H1 (cell line): ENCODE measurements at regions not wholly inside any gene's neighbourhood (a gene's known extent, or its start where the extent isn't known, plus 50 kb on each side); places are given as distances from the start of the nearest gene placed in this dataset.

Source experiments
- CTCF ChIA-PET: fragments of 300-600 bp; sonication (Branson Sonifier 250); formaldehyde crosslinking; loops from one replicate; lab custom pipeline; 2021; ENCODE audit not compliant: partially characterized antibody; lab: Charles Lee
- POLR2A ChIA-PET: fragments of 300-600 bp; sonication (Branson Sonifier 250); formaldehyde crosslinking; loops from one replicate; lab custom pipeline; 2021; ENCODE audit warnings: inconsistent platforms; ENCODE audit not compliant: partially characterized antibody; lab: Charles Lee
- DNase-seq, 2 experiments: peaks; one replicate each; pipeline versions ENCODE4 v3.0.0 to v3.0.0-alpha.2; 2010 to 2022; ENCODE audit warnings: low spot score in 2 of 2, low read depth in 1 of 2, mixed read lengths in 1 of 2
- FAIRE-seq: peaks from 2 replicates; lab custom pipeline; 2011; peaks lifted over from hg19 to GRCh38; lab: Jason Lieb, UNC
- H2AFZ ChIP-seq: 2 replicates; pipeline ENCODE4 v1.8.1; 2012; ENCODE audit warnings: low read length, inconsistent platforms
- H2AK5ac ChIP-seq: 2 replicates; pipeline ENCODE4 v1.6.1; 2013; ENCODE audit warnings: low read depth, low read length
- H2BK120ac ChIP-seq: replicated peaks from 2 replicates; pipeline ENCODE3; 2013; ENCODE audit warnings: low read depth, low read length, inconsistent platforms
- H2BK12ac ChIP-seq: 2 replicates; pipeline ENCODE4 v1.6.1; 2013; ENCODE audit warnings: low read depth, low read length
- H2BK15ac ChIP-seq: 2 replicates; pipeline ENCODE4 v1.6.1; 2013; ENCODE audit warnings: low read length
- H2BK20ac ChIP-seq: 2 replicates; pipeline ENCODE4 v1.6.1; 2013; ENCODE audit warnings: low read length
- H2BK5ac ChIP-seq: 2 replicates; pipeline ENCODE4 v1.6.1; 2013; ENCODE audit warnings: low read depth, low read length
- H3K14ac ChIP-seq: 2 replicates; pipeline ENCODE4 v1.6.1; 2013; ENCODE audit warnings: inconsistent platforms; ENCODE audit not compliant: insufficient read length
- H3K18ac ChIP-seq: 2 replicates; pipeline ENCODE4 v1.6.1; 2013; ENCODE audit warnings: low read length; ENCODE audit errors: extremely low read depth
- H3K23ac ChIP-seq: 2 replicates; pipeline ENCODE4 v1.6.1; 2013; ENCODE audit warnings: inconsistent platforms; ENCODE audit not compliant: insufficient read length
- H3K23me2 ChIP-seq: 2 replicates; pipeline ENCODE4 v1.6.1; 2013; ENCODE audit warnings: low read depth, low read length
- H3K27ac ChIP-seq: 2 replicates; pipeline ENCODE4 v1.6.1; 2011; ENCODE audit warnings: low read depth, low read length, inconsistent platforms
- H3K27me3 ChIP-seq, 4 experiments: replicated peaks in 1 of 4; 1 replicate in 1 of 4; 2 replicates in 3 of 4; pipeline versions ENCODE4 v1.6.1 to v1.8.1; 2011 to 2013; ENCODE audit warnings: low read length in 3 of 4, mild to moderate bottlenecking in 3 of 4, inconsistent platforms in 2 of 4, mixed read lengths in 2 of 4, moderate library complexity in 1 of 4; ENCODE audit not compliant: control insufficient read depth in 3 of 4, insufficient read depth in 3 of 4; ENCODE audit errors: extremely low read depth in 1 of 4
- H3K36me3 ChIP-seq, 4 experiments: 2 replicates each; pipeline versions ENCODE4 v1.6.1 to v1.8.1; 2011 to 2013; ENCODE audit warnings: mild to moderate bottlenecking in 4 of 4, low read length in 3 of 4, moderate library complexity in 2 of 4, control low read depth in 1 of 4, inconsistent platforms in 1 of 4; ENCODE audit not compliant: insufficient read depth in 4 of 4, control insufficient read depth in 2 of 4
- H3K4ac ChIP-seq: replicated peaks from 2 replicates; pipeline ENCODE3; 2013; ENCODE audit warnings: low read length, low read depth, mixed read lengths, inconsistent platforms; ENCODE audit not compliant: insufficient read length
- H3K4me1 ChIP-seq, 4 experiments: replicated peaks in 1 of 4; 1 replicate in 1 of 4; 2 replicates in 3 of 4; pipeline versions ENCODE4 v1.6.1 to v1.8.1; 2011 to 2013; ENCODE audit warnings: low read length in 3 of 4, inconsistent platforms in 2 of 4, mixed read lengths in 1 of 4; ENCODE audit not compliant: insufficient read depth in 4 of 4, control insufficient read depth in 3 of 4
- H3K4me2 ChIP-seq, 2 experiments: 2 replicates each; pipeline versions ENCODE4 v1.6.1 to v1.8.1; 2011 to 2013; ENCODE audit warnings: low read depth in 2 of 2, low read length in 2 of 2, control low read depth in 1 of 2, inconsistent platforms in 1 of 2, mild to moderate bottlenecking in 1 of 2; ENCODE audit not compliant: insufficient read depth in 1 of 2
- H3K4me3 ChIP-seq, 4 experiments: fragments of 200-600, 300-600 bp in 1 of 4; sonication (generic), shearing (Covaris generic), sonication (Bioruptor Twin) in 1 of 4; 2 replicates each; pipeline versions ENCODE4 v1.5.1 to v1.8.1; 2011 to 2016; ENCODE audit warnings: low read length in 4 of 4, low read depth in 3 of 4, control low read depth in 2 of 4, inconsistent platforms in 2 of 4, mild to moderate bottlenecking in 2 of 4, mixed read lengths in 1 of 4, moderate library complexity in 1 of 4; ENCODE audit not compliant: insufficient read depth in 2 of 4; ENCODE audit errors: extremely low read depth in 1 of 4
- H3K56ac ChIP-seq: replicated peaks from 2 replicates; pipeline ENCODE3; 2013; ENCODE audit warnings: low read depth, mild to moderate bottlenecking, mixed read lengths, low read length, inconsistent platforms; ENCODE audit not compliant: insufficient read length
- H3K79me1 ChIP-seq: 2 replicates; pipeline ENCODE4 v1.6.1; 2013; ENCODE audit warnings: low read depth, low read length, control low read depth
- H3K79me2 ChIP-seq, 2 experiments: 2 replicates each; pipeline versions ENCODE4 v1.6.1 to v1.8.1; 2012 to 2013; ENCODE audit warnings: low read length in 2 of 2, mild to moderate bottlenecking in 2 of 2, inconsistent platforms in 1 of 2; ENCODE audit not compliant: insufficient read depth in 2 of 2, control insufficient read depth in 1 of 2
- H3K9ac ChIP-seq, 4 experiments: replicated peaks in 1 of 4; 1 replicate in 1 of 4; 2 replicates in 3 of 4; pipeline versions ENCODE4 v1.6.1 to v1.8.1; 2011 to 2013; ENCODE audit warnings: low read depth in 3 of 4, low read length in 3 of 4, control low read depth in 2 of 4, mild to moderate bottlenecking in 2 of 4, moderate library complexity in 2 of 4, inconsistent platforms in 1 of 4; ENCODE audit errors: extremely low read depth in 1 of 4
- H3K9me3 ChIP-seq, 2 experiments: 2 replicates each; pipeline versions ENCODE4 v1.6.1 to v1.8.1; 2012 to 2013; ENCODE audit warnings: mild to moderate bottlenecking in 2 of 2, moderate library complexity in 2 of 2, control low read depth in 1 of 2, inconsistent platforms in 1 of 2, low read depth in 1 of 2, low read length in 1 of 2, mixed read lengths in 1 of 2; ENCODE audit not compliant: insufficient read depth in 2 of 2
- H4K20me1 ChIP-seq, 2 experiments: replicated peaks in 1 of 2; 2 replicates each; pipeline versions ENCODE3 to v1.8.1; 2011 to 2013; ENCODE audit warnings: inconsistent platforms in 2 of 2, low read length in 2 of 2, mild to moderate bottlenecking in 1 of 2; ENCODE audit not compliant: insufficient read depth in 2 of 2, control insufficient read depth in 1 of 2
- H4K5ac ChIP-seq: 2 replicates; pipeline ENCODE4 v1.6.1; 2013; ENCODE audit warnings: low read length, low read depth, mixed read lengths, inconsistent platforms; ENCODE audit not compliant: insufficient read length
- H4K8ac ChIP-seq: 2 replicates; pipeline ENCODE4 v1.8.0; 2013; ENCODE audit warnings: mild to moderate bottlenecking, moderate library complexity, low read length, inconsistent platforms; ENCODE audit not compliant: insufficient read depth; ENCODE audit errors: extremely low read depth
- H4K91ac ChIP-seq: replicated peaks from 2 replicates; pipeline ENCODE3; 2013; ENCODE audit warnings: low read length, mixed read lengths, inconsistent platforms; ENCODE audit not compliant: insufficient read length
- BCL11A ChIP-seq, 2 experiments: IDR thresholded peaks; one replicate each; pipeline ENCODE4 v1.6.1; 2011; ENCODE audit warnings: low read depth in 2 of 2, low read length in 2 of 2, mild to moderate bottlenecking in 2 of 2
- CTCF ChIP-seq, 3 experiments: IDR thresholded peaks; 1 replicate in 2 of 3; 2 replicates in 1 of 3; pipeline versions ENCODE4 v1.5.1 to v1.6.1; 2011; ENCODE audit warnings: low read length in 3 of 3, mild to moderate bottlenecking in 3 of 3, inconsistent platforms in 2 of 3, low read depth in 1 of 3, moderate library complexity in 1 of 3; ENCODE audit not compliant: insufficient read depth in 1 of 3; ENCODE audit errors: control extremely low read depth in 1 of 3
- E2F6 ChIP-seq: IDR thresholded peaks from 2 replicates; pipeline ENCODE4 v1.6.1; 2012; ENCODE audit warnings: inconsistent platforms
- EP300 ChIP-seq, 2 experiments: IDR thresholded peaks; 1 replicate in 1 of 2; 2 replicates in 1 of 2; pipeline ENCODE4 v1.6.1; 2011 to 2012; ENCODE audit warnings: low read depth in 2 of 2, low read length in 2 of 2, mild to moderate bottlenecking in 2 of 2, borderline replicate concordance in 1 of 2, inconsistent platforms in 1 of 2, moderate library complexity in 1 of 2
- GTF2F1 ChIP-seq: IDR thresholded peaks from 2 replicates; pipeline ENCODE4 v1.6.1; 2012; ENCODE audit warnings: low read depth, low read length, improper control_type of control experiment, borderline replicate concordance
- RBBP5 ChIP-seq: IDR thresholded peaks from 2 replicates; pipeline ENCODE4 v1.7.1; 2012; ENCODE audit warnings: low read depth, mild to moderate bottlenecking, inconsistent platforms, low read length, moderate library complexity, borderline replicate concordance
- SP2 ChIP-seq: IDR thresholded peaks from 2 replicates; pipeline ENCODE4 v1.6.1; 2012; ENCODE audit warnings: mild to moderate bottlenecking, low read length, inconsistent platforms
- SUZ12 ChIP-seq: fragments of 200-600 bp; sonication (generic); IDR thresholded peaks from 2 replicates; pipeline ENCODE4 v1.6.1; 2012; ENCODE audit warnings: mild to moderate bottlenecking, inconsistent platforms, low read length, moderate library complexity, mixed read lengths
- TEAD4 ChIP-seq: IDR thresholded peaks from 2 replicates; pipeline ENCODE4 v1.6.1; 2012; ENCODE audit warnings: low read depth, low read length, inconsistent platforms, mixed read lengths
- WGBS, 2 experiments: shearing (Covaris generic) in 1 of 2; methylation state at CpG; one replicate each; pipeline versions ENCODE4 v1.1.6 to v1.1.7; 2013 to 2015; ENCODE audit warnings: low lambda C conversion rate in 2 of 2, mixed read lengths in 2 of 2, inconsistent platforms in 1 of 2, low coverage in 1 of 2, missing lambda C conversion rate in 1 of 2; ENCODE audit not compliant: insufficient replicate concordance in 2 of 2, insufficient coverage in 1 of 2, insufficient read length in 1 of 2; ENCODE audit errors: extremely low coverage in 1 of 2, missing lambda C conversion rate in 1 of 2; 5-methylcytosine and 5-hydroxymethylcytosine counted together

- FAIRE-seq (no peak), DNase-seq (no peak)
- Histone ChIP-seq H3K23ac (no peak overlapping the region), H3K23me2 (no peaks in the 10 kb centered on the region), H4K20me1 (no peaks in the 10 kb centered on the region), H3K79me1 (no peaks in the 10 kb centered on the region), H2BK120ac (no peak overlapping the region), H2AK5ac (no peak overlapping the region), H4K8ac (no peak overlapping the region), H3K27me3 (peaks cover 0 to 1% (median 0%) of the 10 kb centered on the region in 4 experiments; a peak in 1 of 7 replicates), H3K9ac (no peak overlapping the region), H3K18ac (no peak overlapping the region), H2BK15ac (no peak overlapping the region), H3K4me1 (no peaks in the 10 kb centered on the region), H3K79me2 (no peaks in the 10 kb centered on the region), H3K27ac (no peak overlapping the region), H2BK20ac (no peak overlapping the region), H2BK12ac (no peak overlapping the region), H3K9me3 (no peaks in the 10 kb centered on the region), H3K14ac (no peak overlapping the region), H2BK5ac (no peak overlapping the region), H3K36me3 (no peaks in the 10 kb centered on the region), H4K5ac (no peak overlapping the region), H3K4me3 (no peak overlapping the region), H3K4me2 (no peak overlapping the region), H3K4ac (no peak overlapping the region), H3K56ac (no peak overlapping the region), H2AFZ (no peak overlapping the region), H4K91ac (no peak overlapping the region)
- CTCF ChIA-PET, result interaction anchor here (0.6 to 1.3 kb wide), 6 partner anchors 13 to 808 kb away, joined by 3 to 5 read pairs (median 4); no protein-coding TSS in a partner anchor
- 85% methylated on average over 2 of the region's 2 CpGs; no CpG with 5 or more reads in 1 of the 2 experiments for WGBS, 2 experiments
- POLR2A ChIA-PET, result no interaction called here
- no peak for TF ChIP-seq TEAD4
- TF ChIP-seq GTF2F1, result no peak
- no peak for TF ChIP-seq SP2
- no peak for TF ChIP-seq CTCF (IDR thresholded peaks at IDR 0.05; ENCODE audit: control extremely low read depth in 1 of 3, insufficient read depth in 1 of 3, low read depth in 1 of 3, low read length in 3 of 3)
- no peak for TF ChIP-seq RBBP5
- TF ChIP-seq SUZ12, result no peak
- no peak for TF ChIP-seq E2F6
- TF ChIP-seq BCL11A (IDR thresholded peaks at IDR 0.05; ENCODE audit: low read depth in 2 of 2, low read length in 2 of 2), result no peak
- no peak for TF ChIP-seq EP300 (IDR thresholded peaks at IDR 0.05; ENCODE audit: borderline replicate concordance in 1 of 2, low read depth in 2 of 2, low read length in 2 of 2)
Measured at GRCh38 chr15:97861529-97862260, 98.8 kb upstream of the ARRDC4 start.
